ENCODE measurements at regions not wholly inside any gene's neighbourhood (a gene's known extent, or its start where the extent isn't known, plus 50 kb on each side); places are given as distances from the start of the nearest gene placed in this dataset.

GRCh38 chr1:10918531-10918930 lies 93.9 kb upstream of the TARDBP start:
- no peak for TF ChIP-seq POLR2A (IDR thresholded peaks at IDR 0.05; ENCODE audit: control extremely low read depth in 1 of 2, low read depth in 2 of 2, low read length in 2 of 2)
- TF ChIP-seq USF2 (IDR thresholded peaks at IDR 0.05; ENCODE audit: low read length): no peak

Data from H1 (cell line).